Panc1 (cell line): ENCODE measurements at regions not wholly inside any gene's neighbourhood (a gene's known extent, or its start where the extent isn't known, plus 50 kb on each side); places are given as distances from the start of the nearest gene placed in this dataset.
A peak's percentile ranks its signal among the peaks of the same experiment; 100 is the strongest.

Source experiments
- ATAC-seq: fragments of 200-7000 bp; cut with Tn5 transposase; 2 replicates; pipeline ENCODE4 v1.9.1; 2020; ENCODE audit warnings: mild to moderate bottlenecking, moderate library complexity
- BruUV-seq: library from RNA; stranded (reverse); fragments of 400-500 nt; replicated peaks from 2 replicates; lab custom pipeline; 2021; lab: Mats Ljungman, UMichigan
- CTCF ChIA-PET: fragments of 300-600 bp; sonication (Branson Sonifier 250); formaldehyde crosslinking; loops from one replicate; lab custom pipeline; 2022; ENCODE audit warnings: antibody characterized with exemption; lab: Charles Lee
- POLR2A ChIA-PET: fragments of 300-600 bp; sonication (Branson Sonifier 250); formaldehyde crosslinking; loops from one replicate; lab custom pipeline; 2022; ENCODE audit warnings: antibody characterized with exemption; lab: Charles Lee
- DNase-seq: peaks from one replicate; pipeline ENCODE4 v3.0.0-alpha.2; 2010; ENCODE audit warnings: low read depth, low spot score
- H3K27ac ChIP-seq: 2 replicates; pipeline ENCODE4 v1.5.1; 2011; ENCODE audit warnings: mild to moderate bottlenecking, low read length, inconsistent platforms
- H3K27me3 ChIP-seq: fragments of 200-500 bp; sonication (Bioruptor generic); 2 replicates; pipeline ENCODE4 v1.6.0; 2014; ENCODE audit warnings: low read length, inconsistent platforms; ENCODE audit not compliant: control insufficient read depth, insufficient read depth
- H3K36me3 ChIP-seq: fragments of 200-500 bp; sonication (Bioruptor generic); 2 replicates; pipeline ENCODE4 v1.5.1; 2014; ENCODE audit warnings: inconsistent platforms, mild to moderate bottlenecking, low read length, moderate library complexity; ENCODE audit not compliant: control insufficient read depth, insufficient read depth
- H3K4me1 ChIP-seq: 2 replicates; pipeline ENCODE4 v1.5.1; 2011; ENCODE audit warnings: inconsistent platforms, mild to moderate bottlenecking, low read length, moderate library complexity; ENCODE audit not compliant: control insufficient read depth, insufficient read depth
- H3K4me3 ChIP-seq, 2 experiments: 2 replicates each; pipeline ENCODE4 v1.5.1; 2011 to 2012; ENCODE audit warnings: low read depth in 2 of 2, low read length in 2 of 2, mild to moderate bottlenecking in 2 of 2, inconsistent platforms in 1 of 2, moderate library complexity in 1 of 2
- H3K9me3 ChIP-seq: fragments of 200-500 bp; sonication (Bioruptor generic); 2 replicates; pipeline ENCODE4 v1.5.1; 2014; ENCODE audit warnings: low read depth, mild to moderate bottlenecking, inconsistent platforms, low read length, moderate library complexity; ENCODE audit not compliant: control insufficient read depth, insufficient read depth
- CTCF ChIP-seq: fragments of 450-650 bp; IDR thresholded peaks from 2 replicates; pipeline ENCODE4 v1.5.1; 2017; ENCODE audit warnings: mild to moderate bottlenecking
- POLR2AphosphoS5 ChIP-seq: IDR thresholded peaks from 2 replicates; pipeline ENCODE4 v1.6.1; 2012; ENCODE audit warnings: mild to moderate bottlenecking, low read depth, low read length, moderate library complexity
- REST ChIP-seq, 2 experiments: IDR thresholded peaks; 2 replicates each; pipeline ENCODE4 v1.6.1; 2011 to 2012; ENCODE audit warnings: low read depth in 2 of 2, control low read depth in 1 of 2, low read length in 1 of 2, mild to moderate bottlenecking in 1 of 2, moderate library complexity in 1 of 2; ENCODE audit not compliant: insufficient read depth in 1 of 2
- SIN3A ChIP-seq: IDR thresholded peaks from 2 replicates; pipeline ENCODE4 v1.6.1; 2012; ENCODE audit warnings: low read depth, mild to moderate bottlenecking, low read length, moderate library complexity, borderline replicate concordance; ENCODE audit not compliant: insufficient read depth
- TCF7L2 ChIP-seq: IDR thresholded peaks from 2 replicates; pipeline ENCODE4 v1.6.1; 2011; ENCODE audit warnings: mild to moderate bottlenecking, low read depth, low read length, inconsistent platforms
- in situ Hi-C: cut with HindIII; loops from 2 replicates; pipeline ENCODE4 v1.10.0; 2016; ENCODE audit warnings: low sequenced_read_pairs, low pct_unique_long_range_greater_than_20kb
- intact Hi-C: fragments of 100-400 bp; cut with micrococcal nuclease; formaldehyde crosslinking; loops from one replicate; pipeline ENCODE4 v1.10.0; 2022; ENCODE audit not compliant: unreplicated experiment

GRCh38 chr7:12107381-12107780 lies 103.7 kb upstream of the TMEM106B start:
- no peaks in the 10 kb centered on the region for H3K36me3 ChIP-seq
- BruUV-seq = no TSS peak
- H3K4me1 ChIP-seq = peaks cover 61% of the 10 kb centered on the region
- in situ Hi-C loops = no loop called here
- no peaks in the 10 kb centered on the region for H3K27me3 ChIP-seq
- CTCF ChIA-PET = no interaction called here
- no peaks in the 10 kb centered on the region for H3K9me3 ChIP-seq
- peak overlapping the region; percentile 97 for H3K27ac ChIP-seq
- POLR2A ChIA-PET = no interaction called here
- intact Hi-C loops = loop anchor here (5.0 kb wide), 1 partner anchor 135 kb away; no protein-coding TSS in a partner anchor
- ATAC-seq = no peak
- H3K4me3 ChIP-seq = no peak overlapping the region; a peak in 1 of 4 replicates
- TF ChIP-seq POLR2AphosphoS5 (no peak), REST (IDR thresholded peaks at IDR 0.05; ENCODE audit: insufficient read depth in 1 of 2, low read depth in 2 of 2, low read length in 1 of 2) (no peak), SIN3A (no peak), TCF7L2 (no peak), CTCF (no peak)
- no peak for DNase-seq

GRCh38 chr7:12107841-12108254 lies 103.2 kb upstream of the TMEM106B start:
- in situ Hi-C loops (no loop called here), intact Hi-C loops (loop anchor here (5.0 kb wide), 1 partner anchor 136 kb away; no protein-coding TSS in a partner anchor)
- TF ChIP-seq TCF7L2 = peak; percentile 99
- no peak for TF ChIP-seq POLR2AphosphoS5
- no peak for TF ChIP-seq SIN3A
- BruUV-seq = no TSS peak
- Histone ChIP-seq H3K4me1 (peaks cover 65% of the 10 kb centered on the region), H3K4me3 (peak overlapping the region in 1 of 2 experiments; percentile 1; a peak in 2 of 4 replicates), H3K36me3 (no peaks in the 10 kb centered on the region), H3K27me3 (no peaks in the 10 kb centered on the region), H3K27ac (peak overlapping the region; percentile 97), H3K9me3 (no peaks in the 10 kb centered on the region)
- CTCF ChIA-PET = no interaction called here
- no peak for DNase-seq
- POLR2A ChIA-PET = no interaction called here
- no peak for ATAC-seq

GRCh38 chr7:12110425-12110824 lies 100.7 kb upstream of the TMEM106B start:
- Histone ChIP-seq H3K4me3 (peak overlapping the region; percentile 57 to 63), H3K27ac (peak overlapping the region; percentile 97), H3K9me3 (no peaks in the 10 kb centered on the region), H3K4me1 (peaks cover 47% of the 10 kb centered on the region), H3K27me3 (no peaks in the 10 kb centered on the region), H3K36me3 (no peaks in the 10 kb centered on the region)
- TF ChIP-seq TCF7L2 = no peak
- TF ChIP-seq CTCF = no peak
- TF ChIP-seq REST (IDR thresholded peaks at IDR 0.05; ENCODE audit: insufficient read depth in 1 of 2, low read depth in 2 of 2, low read length in 1 of 2) = no peak
- TF ChIP-seq POLR2AphosphoS5 = 0 out of 2 replicates have a peak, but pooled peaks have one; percentile 34
- TF ChIP-seq SIN3A = no peak
- intact Hi-C loops = loop anchor here (1.0 to 5.0 kb wide), 3 partner anchors 102 to 275 kb away; partner anchors contain the start of gene TMEM106B
- ChIA-PET POLR2A (interaction anchor here (0.7 kb wide), 1 partner anchor 905 kb away, joined by 3 read pairs; no protein-coding TSS in a partner anchor), CTCF (no interaction called here)
- in situ Hi-C loops = no loop called here
- DNase-seq = no peak
- BruUV-seq = no TSS peak
- ATAC-seq = no peak
